Endothelial cell of umbilical vein (primary cell): ENCODE measurements at regions not wholly inside any gene's neighbourhood (a gene's known extent, or its start where the extent isn't known, plus 50 kb on each side); places are given as distances from the start of the nearest gene placed in this dataset.

Source experiments
- JUN ChIP-seq: IDR thresholded peaks from 2 replicates; pipeline ENCODE4 v1.6.1; 2011; ENCODE audit warnings: borderline replicate concordance, low read depth; ENCODE audit not compliant: insufficient read length, insufficient read depth
- POLR2AphosphoS5 ChIP-seq: IDR thresholded peaks from 2 replicates; pipeline ENCODE4 v1.6.1; 2012; ENCODE audit warnings: low read depth, mild to moderate bottlenecking, control low read depth, low read length, moderate library complexity; ENCODE audit not compliant: insufficient read depth
- TF ChIP-seq, protein P1 (sequence below), 2 donors: IDR thresholded peaks; 1 replicate in 1 of 2; 2 replicates in 1 of 2; pipeline ENCODE4 v1.5.1; 2011; ENCODE audit warnings: low read length in 2 of 2, mild to moderate bottlenecking in 2 of 2, moderate library complexity in 2 of 2, control low read depth in 1 of 2, inconsistent platforms in 1 of 2, low read depth in 1 of 2; ENCODE audit not compliant: insufficient read depth in 1 of 2; ENCODE audit errors: extremely low read depth in 1 of 2

DNA sequence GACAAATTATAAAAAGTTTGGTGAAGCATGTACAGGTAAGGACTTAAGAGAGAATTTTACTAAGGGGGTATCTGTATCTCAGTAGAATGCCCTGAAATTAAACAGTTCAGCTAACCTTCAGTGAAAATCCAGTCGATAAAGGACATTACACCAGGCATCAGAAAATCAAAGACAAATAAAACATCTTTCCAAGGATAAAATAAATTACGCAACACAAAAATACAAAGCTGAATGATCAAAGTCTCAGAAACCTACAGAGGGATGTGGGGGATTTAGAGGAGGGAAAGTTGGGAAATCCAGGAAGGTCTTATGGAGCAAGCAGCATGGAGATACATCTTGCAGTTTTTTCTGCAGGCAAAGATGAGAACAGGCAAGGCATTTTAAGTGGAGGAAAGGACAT lies 384.1 kb downstream of the TNS1 start:
- TF ChIP-seq, protein P1, sequence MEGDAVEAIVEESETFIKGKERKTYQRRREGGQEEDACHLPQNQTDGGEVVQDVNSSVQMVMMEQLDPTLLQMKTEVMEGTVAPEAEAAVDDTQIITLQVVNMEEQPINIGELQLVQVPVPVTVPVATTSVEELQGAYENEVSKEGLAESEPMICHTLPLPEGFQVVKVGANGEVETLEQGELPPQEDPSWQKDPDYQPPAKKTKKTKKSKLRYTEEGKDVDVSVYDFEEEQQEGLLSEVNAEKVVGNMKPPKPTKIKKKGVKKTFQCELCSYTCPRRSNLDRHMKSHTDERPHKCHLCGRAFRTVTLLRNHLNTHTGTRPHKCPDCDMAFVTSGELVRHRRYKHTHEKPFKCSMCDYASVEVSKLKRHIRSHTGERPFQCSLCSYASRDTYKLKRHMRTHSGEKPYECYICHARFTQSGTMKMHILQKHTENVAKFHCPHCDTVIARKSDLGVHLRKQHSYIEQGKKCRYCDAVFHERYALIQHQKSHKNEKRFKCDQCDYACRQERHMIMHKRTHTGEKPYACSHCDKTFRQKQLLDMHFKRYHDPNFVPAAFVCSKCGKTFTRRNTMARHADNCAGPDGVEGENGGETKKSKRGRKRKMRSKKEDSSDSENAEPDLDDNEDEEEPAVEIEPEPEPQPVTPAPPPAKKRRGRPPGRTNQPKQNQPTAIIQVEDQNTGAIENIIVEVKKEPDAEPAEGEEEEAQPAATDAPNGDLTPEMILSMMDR (IDR thresholded peaks at IDR 0.05; ENCODE audit: extremely low read depth in 1 of 2, insufficient read depth in 1 of 2, low read depth in 1 of 2, low read length in 2 of 2): no peak
- TF ChIP-seq POLR2AphosphoS5 (no peak), JUN (no peak)
